A549 (cell line): ENCODE measurements at regions not wholly inside any gene's neighbourhood (a gene's known extent, or its start where the extent isn't known, plus 50 kb on each side); places are given as distances from the start of the nearest gene placed in this dataset.

Experiments used
- BHLHE40 ChIP-seq: IDR thresholded peaks from 2 replicates; pipeline ENCODE4 v1.6.1; 2012; ENCODE audit warnings: low read depth, low read length, inconsistent platforms
- CEBPB ChIP-seq, 2 experiments: fragments of >200 bp in 1 of 2; sonication (Bioruptor Twin) in 1 of 2; formaldehyde crosslinking in 1 of 2; IDR thresholded peaks; 2 replicates each; pipeline ENCODE4 v1.6.1; 2012 to 2016
- EHMT2 ChIP-seq: fragments of 200-600 bp; sonication (generic); IDR thresholded peaks from 2 replicates; pipeline ENCODE4 v1.6.1; 2016; ENCODE audit warnings: antibody characterized with exemption, low read depth, mild to moderate bottlenecking, moderate library complexity
- MAFK ChIP-seq: fragments of 450-650 bp; IDR thresholded peaks from 2 replicates; pipeline ENCODE4 v1.6.1; 2014; ENCODE audit not compliant: partially characterized antibody
- MYC ChIP-seq: IDR thresholded peaks from 2 replicates; pipeline ENCODE4 v1.6.1; 2012; ENCODE audit warnings: mild to moderate bottlenecking, inconsistent platforms, low read length, improper control_type of control experiment, borderline replicate concordance
- POLR2A ChIP-seq: IDR thresholded peaks from 2 replicates; pipeline ENCODE4 v1.6.1; 2012; ENCODE audit warnings: mild to moderate bottlenecking, low read length
- POLR2AphosphoS2 ChIP-seq: conservative IDR thresholded peaks from 2 replicates; pipeline ENCODE4 v1.6.1; 2012; ENCODE audit warnings: low read length, improper control_type of control experiment, inconsistent platforms
- RAD21 ChIP-seq, 2 experiments: fragments of >200 bp in 1 of 2; sonication (Bioruptor Twin) in 1 of 2; formaldehyde crosslinking in 1 of 2; IDR thresholded peaks in 1 of 2; conservative IDR thresholded peaks in 1 of 2; 2 replicates in 1 of 2; 3 replicates in 1 of 2; pipeline ENCODE4 v1.6.1; 2012 to 2018; ENCODE audit warnings: inconsistent platforms in 1 of 2
- RFX5 ChIP-seq: fragments of 450-650 bp; IDR thresholded peaks from 2 replicates; pipeline ENCODE4 v1.7.1; 2014; ENCODE audit warnings: antibody characterized with exemption, mild to moderate bottlenecking, moderate library complexity
- TF ChIP-seq, protein P1 (sequence below): fragments of >200 bp; sonication (Bioruptor Twin); formaldehyde crosslinking; IDR thresholded peaks from 3 replicates; pipeline ENCODE4 v1.5.1; 2016
- TF ChIP-seq, protein P2 (sequence below): fragments of >200 bp; sonication (Bioruptor Twin); formaldehyde crosslinking; IDR thresholded peaks from 2 replicates; pipeline ENCODE4 v1.6.1; 2016
- TF ChIP-seq, protein P3 (sequence below): IDR thresholded peaks from 2 replicates; pipeline ENCODE4 v1.6.1; 2012
- TF ChIP-seq, protein P4 (sequence below): fragments of 200-600 bp; sonication (generic); IDR thresholded peaks from 2 replicates; pipeline ENCODE4 v1.6.1; 2016; ENCODE audit warnings: antibody characterized with exemption, mild to moderate bottlenecking, moderate library complexity

DNA sequence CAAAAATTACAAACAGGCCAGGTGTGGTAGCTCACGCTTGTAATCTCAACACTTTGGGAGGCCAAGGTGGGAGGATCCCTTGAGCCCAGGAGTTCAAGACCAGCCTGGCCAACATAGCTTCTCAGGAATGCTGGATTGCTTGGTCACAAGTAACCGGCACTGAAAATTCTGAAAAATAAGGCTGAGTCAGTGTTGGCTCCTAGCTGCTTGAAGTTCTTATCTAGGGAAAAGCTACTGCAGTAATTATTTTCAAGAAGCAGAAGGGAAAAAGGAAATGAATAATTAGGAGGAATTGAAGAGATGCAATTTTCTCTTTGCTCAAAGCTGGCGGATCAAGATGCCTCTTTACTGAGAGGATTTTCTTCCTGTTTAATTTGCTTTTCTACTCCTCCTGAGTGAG, 75.0 kb upstream of the GTF3A start:
- TF ChIP-seq, protein P1, sequence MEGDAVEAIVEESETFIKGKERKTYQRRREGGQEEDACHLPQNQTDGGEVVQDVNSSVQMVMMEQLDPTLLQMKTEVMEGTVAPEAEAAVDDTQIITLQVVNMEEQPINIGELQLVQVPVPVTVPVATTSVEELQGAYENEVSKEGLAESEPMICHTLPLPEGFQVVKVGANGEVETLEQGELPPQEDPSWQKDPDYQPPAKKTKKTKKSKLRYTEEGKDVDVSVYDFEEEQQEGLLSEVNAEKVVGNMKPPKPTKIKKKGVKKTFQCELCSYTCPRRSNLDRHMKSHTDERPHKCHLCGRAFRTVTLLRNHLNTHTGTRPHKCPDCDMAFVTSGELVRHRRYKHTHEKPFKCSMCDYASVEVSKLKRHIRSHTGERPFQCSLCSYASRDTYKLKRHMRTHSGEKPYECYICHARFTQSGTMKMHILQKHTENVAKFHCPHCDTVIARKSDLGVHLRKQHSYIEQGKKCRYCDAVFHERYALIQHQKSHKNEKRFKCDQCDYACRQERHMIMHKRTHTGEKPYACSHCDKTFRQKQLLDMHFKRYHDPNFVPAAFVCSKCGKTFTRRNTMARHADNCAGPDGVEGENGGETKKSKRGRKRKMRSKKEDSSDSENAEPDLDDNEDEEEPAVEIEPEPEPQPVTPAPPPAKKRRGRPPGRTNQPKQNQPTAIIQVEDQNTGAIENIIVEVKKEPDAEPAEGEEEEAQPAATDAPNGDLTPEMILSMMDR = no peak
- TF ChIP-seq POLR2A (no peak), MAFK (no peak), RFX5 (no peak), BHLHE40 (no peak), EHMT2 (no peak), CEBPB (IDR thresholded peaks at IDR 0.05) (no peak), RAD21 (conservative IDR thresholded peaks at IDR 0.05 in 1 of 2, IDR thresholded peaks at IDR 0.05 in 1 of 2) (no peak), MYC (no peak), POLR2AphosphoS2 (no peak)
- TF ChIP-seq, protein P2, sequence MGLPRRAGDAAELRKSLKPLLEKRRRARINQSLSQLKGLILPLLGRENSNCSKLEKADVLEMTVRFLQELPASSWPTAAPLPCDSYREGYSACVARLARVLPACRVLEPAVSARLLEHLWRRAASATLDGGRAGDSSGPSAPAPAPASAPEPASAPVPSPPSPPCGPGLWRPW = no peak
- TF ChIP-seq, protein P3, sequence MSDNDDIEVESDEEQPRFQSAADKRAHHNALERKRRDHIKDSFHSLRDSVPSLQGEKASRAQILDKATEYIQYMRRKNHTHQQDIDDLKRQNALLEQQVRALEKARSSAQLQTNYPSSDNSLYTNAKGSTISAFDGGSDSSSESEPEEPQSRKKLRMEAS = no peak
- TF ChIP-seq, protein P4, sequence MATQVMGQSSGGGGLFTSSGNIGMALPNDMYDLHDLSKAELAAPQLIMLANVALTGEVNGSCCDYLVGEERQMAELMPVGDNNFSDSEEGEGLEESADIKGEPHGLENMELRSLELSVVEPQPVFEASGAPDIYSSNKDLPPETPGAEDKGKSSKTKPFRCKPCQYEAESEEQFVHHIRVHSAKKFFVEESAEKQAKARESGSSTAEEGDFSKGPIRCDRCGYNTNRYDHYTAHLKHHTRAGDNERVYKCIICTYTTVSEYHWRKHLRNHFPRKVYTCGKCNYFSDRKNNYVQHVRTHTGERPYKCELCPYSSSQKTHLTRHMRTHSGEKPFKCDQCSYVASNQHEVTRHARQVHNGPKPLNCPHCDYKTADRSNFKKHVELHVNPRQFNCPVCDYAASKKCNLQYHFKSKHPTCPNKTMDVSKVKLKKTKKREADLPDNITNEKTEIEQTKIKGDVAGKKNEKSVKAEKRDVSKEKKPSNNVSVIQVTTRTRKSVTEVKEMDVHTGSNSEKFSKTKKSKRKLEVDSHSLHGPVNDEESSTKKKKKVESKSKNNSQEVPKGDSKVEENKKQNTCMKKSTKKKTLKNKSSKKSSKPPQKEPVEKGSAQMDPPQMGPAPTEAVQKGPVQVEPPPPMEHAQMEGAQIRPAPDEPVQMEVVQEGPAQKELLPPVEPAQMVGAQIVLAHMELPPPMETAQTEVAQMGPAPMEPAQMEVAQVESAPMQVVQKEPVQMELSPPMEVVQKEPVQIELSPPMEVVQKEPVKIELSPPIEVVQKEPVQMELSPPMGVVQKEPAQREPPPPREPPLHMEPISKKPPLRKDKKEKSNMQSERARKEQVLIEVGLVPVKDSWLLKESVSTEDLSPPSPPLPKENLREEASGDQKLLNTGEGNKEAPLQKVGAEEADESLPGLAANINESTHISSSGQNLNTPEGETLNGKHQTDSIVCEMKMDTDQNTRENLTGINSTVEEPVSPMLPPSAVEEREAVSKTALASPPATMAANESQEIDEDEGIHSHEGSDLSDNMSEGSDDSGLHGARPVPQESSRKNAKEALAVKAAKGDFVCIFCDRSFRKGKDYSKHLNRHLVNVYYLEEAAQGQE = no peak
